Activated B cell treated with CpG ODN at 0.5 μM for 24 hours (primary cell): ENCODE measurements at regions not wholly inside any gene's neighbourhood (a gene's known extent, or its start where the extent isn't known, plus 50 kb on each side); places are given as distances from the start of the nearest gene placed in this dataset.

Experiments used
- ATAC-seq: fragments of 200-7000 bp; cut with Tn5 transposase; one replicate; pipeline ENCODE4 v1.10.0; 2021; ENCODE audit warnings: low read depth, mild to moderate bottlenecking, moderate library complexity
- CTCF ChIA-PET: fragments of 350-600 bp; sonication (Branson Sonifier 250); formaldehyde crosslinking; loops from one replicate; lab custom pipeline; 2021; ENCODE audit warnings: antibody characterized with exemption; lab: Charles Lee
- POLR2A ChIA-PET: fragments of 350-600 bp; sonication (Branson Sonifier 250); formaldehyde crosslinking; loops from one replicate; lab custom pipeline; 2021; ENCODE audit warnings: antibody characterized with exemption; lab: Charles Lee
- DNase-seq: peaks from one replicate; pipeline ENCODE4 v3.0.0; 2022
- H3K27ac Mint-ChIP-seq: one replicate; pipeline ENCODE4 v1.8.0; 2020; ENCODE audit warnings: mixed read lengths
- H3K27me3 Mint-ChIP-seq: one replicate; pipeline ENCODE4 v1.8.0; 2021; ENCODE audit warnings: mixed read lengths
- H3K36me3 Mint-ChIP-seq: one replicate; pipeline ENCODE4 v1.8.0; 2021; ENCODE audit warnings: low read depth, mixed read lengths
- H3K4me1 Mint-ChIP-seq: one replicate; pipeline ENCODE4 v1.8.0; 2021; ENCODE audit warnings: mixed read lengths
- H3K4me3 Mint-ChIP-seq: one replicate; pipeline ENCODE4 v1.8.0; 2020; ENCODE audit warnings: mild to moderate bottlenecking, mixed read lengths
- H3K9me3 Mint-ChIP-seq: one replicate; pipeline ENCODE4 v1.8.0; 2020; ENCODE audit warnings: mixed read lengths
- intact Hi-C: fragments of 100-400 bp; cut with micrococcal nuclease; formaldehyde crosslinking; loops from one replicate; pipeline ENCODE4 v1.15.1; 2024
- TF ChIP-seq, protein P1 (sequence below): fragments of 200-600 bp; IDR thresholded peaks from one replicate; pipeline ENCODE4 v1.8.0; 2022; ENCODE audit warnings: antibody characterized with exemption, mild to moderate bottlenecking

DNA sequence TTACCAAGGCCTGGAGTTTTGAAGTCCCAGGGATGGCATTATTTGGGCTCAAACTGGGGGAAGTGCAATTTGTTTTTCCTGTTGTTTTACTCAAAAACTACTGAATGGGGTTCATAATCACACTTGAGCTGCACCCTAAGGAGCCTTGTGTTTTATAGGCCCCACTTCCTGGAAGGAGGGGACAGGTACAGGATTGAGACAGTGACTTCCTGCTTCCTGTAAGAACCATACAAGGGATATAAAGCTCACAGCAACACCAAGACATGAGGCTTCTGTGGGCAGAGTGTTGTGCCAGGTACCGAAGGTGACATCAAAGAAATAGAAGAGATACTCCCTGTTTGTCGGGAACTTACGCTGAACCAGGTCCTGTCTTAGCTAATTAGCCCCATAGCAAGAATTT is 70.4 kb upstream of the SKOR2 start:
- Mint-ChIP-seq H3K4me3 (no peak overlapping the region), H3K36me3 (no peaks in the 10 kb centered on the region), H3K9me3 (no peaks in the 10 kb centered on the region), H3K27ac (no peak overlapping the region), H3K4me1 (no peaks in the 10 kb centered on the region), H3K27me3 (peaks cover 6% of the 10 kb centered on the region)
- ChIA-PET CTCF (no interaction called here), POLR2A (no interaction called here)
- DNase-seq (no peak), ATAC-seq (no peak)
- TF ChIP-seq, protein P1, sequence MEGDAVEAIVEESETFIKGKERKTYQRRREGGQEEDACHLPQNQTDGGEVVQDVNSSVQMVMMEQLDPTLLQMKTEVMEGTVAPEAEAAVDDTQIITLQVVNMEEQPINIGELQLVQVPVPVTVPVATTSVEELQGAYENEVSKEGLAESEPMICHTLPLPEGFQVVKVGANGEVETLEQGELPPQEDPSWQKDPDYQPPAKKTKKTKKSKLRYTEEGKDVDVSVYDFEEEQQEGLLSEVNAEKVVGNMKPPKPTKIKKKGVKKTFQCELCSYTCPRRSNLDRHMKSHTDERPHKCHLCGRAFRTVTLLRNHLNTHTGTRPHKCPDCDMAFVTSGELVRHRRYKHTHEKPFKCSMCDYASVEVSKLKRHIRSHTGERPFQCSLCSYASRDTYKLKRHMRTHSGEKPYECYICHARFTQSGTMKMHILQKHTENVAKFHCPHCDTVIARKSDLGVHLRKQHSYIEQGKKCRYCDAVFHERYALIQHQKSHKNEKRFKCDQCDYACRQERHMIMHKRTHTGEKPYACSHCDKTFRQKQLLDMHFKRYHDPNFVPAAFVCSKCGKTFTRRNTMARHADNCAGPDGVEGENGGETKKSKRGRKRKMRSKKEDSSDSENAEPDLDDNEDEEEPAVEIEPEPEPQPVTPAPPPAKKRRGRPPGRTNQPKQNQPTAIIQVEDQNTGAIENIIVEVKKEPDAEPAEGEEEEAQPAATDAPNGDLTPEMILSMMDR: no peak
- intact Hi-C loops: no loop called here

DNA sequence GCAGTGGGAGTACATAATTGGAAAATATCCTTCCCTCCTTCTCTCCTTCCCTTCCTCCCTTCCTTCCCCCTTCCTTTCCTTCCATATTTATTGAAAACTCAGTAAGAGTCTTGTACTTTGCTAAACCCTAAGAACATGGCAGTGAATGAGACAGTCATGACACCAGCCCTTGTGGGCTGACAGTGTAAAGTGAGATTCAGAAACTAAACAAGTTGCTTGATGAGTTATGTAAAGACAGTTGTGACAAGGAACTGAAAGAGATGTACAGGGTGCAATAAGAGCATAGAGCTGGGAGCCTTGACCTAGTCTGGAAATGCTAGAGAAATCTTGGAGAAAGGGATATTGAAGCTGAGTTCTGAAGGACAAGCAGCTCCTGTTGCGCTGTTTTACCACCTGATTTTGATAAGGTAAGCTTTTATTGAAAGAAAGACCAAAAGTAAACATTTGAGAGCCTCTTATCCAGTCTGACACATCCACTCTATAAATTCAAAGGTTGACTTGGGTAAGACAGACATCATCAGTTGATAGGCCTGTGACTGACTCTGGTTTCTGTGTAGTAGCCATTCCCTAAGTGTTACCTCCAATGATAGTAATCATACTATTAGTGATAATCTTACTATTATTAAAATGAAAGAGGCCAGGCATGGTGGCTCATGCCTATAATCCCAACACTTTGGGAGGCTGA is 66.5 kb upstream of the SKOR2 start:
- intact Hi-C loops: no loop called here
- TF ChIP-seq, protein P1: no peak
- H3K9me3 Mint-ChIP-seq: no peaks in the 10 kb centered on the region
- ChIA-PET POLR2A (no interaction called here), CTCF (no interaction called here)
- no peaks in the 10 kb centered on the region for H3K36me3 Mint-ChIP-seq
- H3K4me1 Mint-ChIP-seq: no peaks in the 10 kb centered on the region
- H3K27ac Mint-ChIP-seq: no peak overlapping the region
- H3K4me3 Mint-ChIP-seq: no peak overlapping the region
- H3K27me3 Mint-ChIP-seq: peaks cover 5% of the 10 kb centered on the region
- ATAC-seq (no peak), DNase-seq (no peak)

DNA sequence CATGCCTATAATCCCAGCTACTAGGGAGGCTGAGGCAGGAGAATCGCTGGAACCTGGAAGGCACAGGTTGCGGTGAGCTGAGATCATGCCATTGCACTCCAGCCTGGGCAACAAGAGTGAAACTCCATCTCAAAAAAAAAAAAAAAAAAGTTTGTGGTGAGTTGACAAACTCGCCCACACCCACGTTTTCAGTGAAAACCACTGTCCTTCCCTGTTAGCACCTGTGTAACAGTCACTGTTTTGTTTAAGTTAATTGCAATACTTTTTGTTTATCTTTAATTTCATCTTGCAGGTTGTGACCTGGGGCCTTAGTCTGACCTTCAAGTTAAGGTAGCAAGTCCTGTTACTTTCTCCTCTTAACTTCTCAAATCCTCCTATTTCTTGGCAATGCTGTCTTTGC is 65.5 kb upstream of the SKOR2 start:
- DNase-seq: no peak
- peaks cover 5% of the 10 kb centered on the region for H3K27me3 Mint-ChIP-seq
- H3K9me3 Mint-ChIP-seq: no peaks in the 10 kb centered on the region
- CTCF ChIA-PET: no interaction called here
- no peak overlapping the region for H3K27ac Mint-ChIP-seq
- no peaks in the 10 kb centered on the region for H3K36me3 Mint-ChIP-seq
- no peaks in the 10 kb centered on the region for H3K4me1 Mint-ChIP-seq
- ATAC-seq: no peak
- no peak overlapping the region for H3K4me3 Mint-ChIP-seq
- POLR2A ChIA-PET: no interaction called here
- intact Hi-C loops: no loop called here
- TF ChIP-seq, protein P1: no peak

GRCh38 chr18:47313901-47314300 is 62.4 kb upstream of the SKOR2 start:
- Mint-ChIP-seq H3K27me3 (peaks cover 5% of the 10 kb centered on the region), H3K4me3 (no peak overlapping the region), H3K27ac (no peak overlapping the region), H3K36me3 (no peaks in the 10 kb centered on the region), H3K9me3 (no peaks in the 10 kb centered on the region), H3K4me1 (no peaks in the 10 kb centered on the region)
- CTCF ChIA-PET: no interaction called here
- TF ChIP-seq, protein P1: no peak
- ATAC-seq (no peak), DNase-seq (no peak)
- intact Hi-C loops: no loop called here
- POLR2A ChIA-PET: no interaction called here

GRCh38 chr18:47311585-47311984 is 60.1 kb upstream of the SKOR2 start:
- Mint-ChIP-seq H3K27ac (no peak overlapping the region), H3K4me1 (no peaks in the 10 kb centered on the region), H3K36me3 (no peaks in the 10 kb centered on the region), H3K4me3 (no peak overlapping the region), H3K9me3 (no peaks in the 10 kb centered on the region), H3K27me3 (peaks cover 2% of the 10 kb centered on the region)
- POLR2A ChIA-PET: no interaction called here
- CTCF ChIA-PET: no interaction called here
- ATAC-seq: no peak
- TF ChIP-seq, protein P1: no peak
- intact Hi-C loops: no loop called here
- DNase-seq: no peak
